HG02759 (cell line): ENCODE measurements at regions not wholly inside any gene's neighbourhood (a gene's known extent, or its start where the extent isn't known, plus 50 kb on each side); places are given as distances from the start of the nearest gene placed in this dataset.

ENCODE experiments used
- ATAC-seq: cut with Tn5 transposase; IDR thresholded peaks from one replicate; pipeline ENCODE4 v1.9.1; 2021; ENCODE audit warnings: mild to moderate bottlenecking, moderate library complexity; ENCODE audit not compliant: unreplicated experiment

DNA sequence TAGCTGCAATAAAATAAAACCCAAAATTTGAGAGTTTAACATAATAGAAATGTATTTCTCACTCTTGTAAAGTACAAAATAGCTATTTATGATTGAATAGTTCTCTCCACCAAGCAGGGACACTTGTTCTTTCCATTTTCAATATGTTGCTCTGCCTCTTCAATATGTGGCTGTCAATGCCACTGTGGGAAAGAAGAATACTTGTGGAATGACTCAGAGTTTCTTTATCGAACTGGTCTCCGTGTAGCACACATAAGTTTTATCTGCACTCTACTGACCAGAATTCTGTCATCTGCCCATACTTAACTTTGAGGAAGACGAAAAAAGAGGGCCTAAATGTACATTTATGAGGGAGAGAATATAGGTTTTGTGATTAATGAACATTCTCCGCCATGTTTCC, 256.9 kb downstream of the ATXN7L3B start:
- ATAC-seq, result no peak

DNA sequence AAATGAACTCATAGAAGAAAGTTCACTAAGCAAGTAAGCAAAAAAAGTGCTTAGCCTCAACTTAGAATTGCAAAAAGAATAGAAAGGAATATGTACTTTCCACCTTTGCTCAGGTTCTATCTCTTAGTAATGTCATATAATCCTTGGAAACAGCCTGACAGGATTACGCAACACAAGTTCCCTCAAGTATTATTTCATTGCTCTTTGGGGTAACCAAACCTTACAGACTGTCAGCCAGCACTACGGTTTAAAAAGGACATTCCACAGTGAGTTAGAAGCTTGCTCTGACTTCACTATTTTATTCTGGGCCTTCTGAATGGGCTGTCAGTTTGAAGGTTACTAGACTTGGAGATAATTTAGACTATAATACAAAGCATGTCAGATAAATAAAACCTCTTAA, 264.0 kb downstream of the ATXN7L3B start:
- no peak for ATAC-seq

DNA sequence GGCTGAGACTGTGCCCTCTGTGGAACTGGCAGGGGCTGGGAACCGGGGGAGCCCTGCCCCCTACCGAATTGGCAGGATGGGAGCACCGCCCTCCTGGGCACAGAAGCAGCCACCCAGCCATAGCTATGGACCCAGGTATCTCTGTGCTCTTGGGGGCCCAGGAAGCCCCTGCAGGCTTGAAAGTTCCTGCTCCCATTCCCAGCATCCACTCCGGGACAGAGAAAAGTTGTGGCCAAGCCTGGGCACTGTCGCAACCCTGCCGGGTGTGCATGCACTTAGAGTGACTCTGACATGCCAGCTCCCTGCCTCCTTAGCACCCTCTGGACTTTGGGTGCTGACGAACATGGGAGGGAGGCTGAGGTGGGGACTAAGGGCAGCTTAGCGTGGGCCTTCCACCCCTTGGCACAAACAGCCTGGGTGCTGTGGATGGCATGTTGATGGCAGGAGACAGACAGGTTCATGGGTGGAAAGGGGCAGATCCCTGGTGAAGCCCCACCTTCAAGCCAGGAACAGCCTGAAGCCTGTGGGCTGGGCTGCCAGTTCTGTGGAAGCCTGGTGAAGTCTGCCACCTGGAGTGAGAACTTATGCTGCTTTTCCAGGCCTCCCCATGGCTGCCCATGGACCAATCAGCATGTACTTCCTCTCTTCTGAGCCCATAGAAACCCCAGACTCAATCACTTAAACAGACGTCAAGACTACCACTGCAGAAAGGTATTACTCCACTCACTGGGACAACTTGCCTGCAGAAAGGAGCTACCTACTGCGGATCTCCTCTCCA, 279.0 kb downstream of the ATXN7L3B start:
- ATAC-seq, result no peak

DNA sequence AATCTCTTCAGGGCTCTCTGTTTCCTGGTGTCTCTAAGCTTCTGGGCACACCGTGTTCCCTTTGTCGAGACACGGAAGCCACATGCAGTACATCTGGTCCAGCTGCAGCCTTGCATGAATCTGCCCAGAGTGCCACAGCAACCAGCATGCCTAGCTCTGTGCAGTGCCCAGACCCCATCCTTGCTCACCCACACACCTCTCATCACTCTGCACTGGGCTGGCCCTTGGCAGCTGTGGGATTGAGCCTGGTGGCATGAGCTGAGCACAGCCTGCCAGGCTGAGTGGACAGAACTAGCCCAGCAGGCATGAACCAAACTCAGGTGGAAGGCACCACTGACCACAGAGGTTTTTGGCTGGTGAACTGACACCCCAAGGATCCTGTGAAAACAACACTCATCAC, 279.9 kb downstream of the ATXN7L3B start:
- no peak for ATAC-seq

DNA sequence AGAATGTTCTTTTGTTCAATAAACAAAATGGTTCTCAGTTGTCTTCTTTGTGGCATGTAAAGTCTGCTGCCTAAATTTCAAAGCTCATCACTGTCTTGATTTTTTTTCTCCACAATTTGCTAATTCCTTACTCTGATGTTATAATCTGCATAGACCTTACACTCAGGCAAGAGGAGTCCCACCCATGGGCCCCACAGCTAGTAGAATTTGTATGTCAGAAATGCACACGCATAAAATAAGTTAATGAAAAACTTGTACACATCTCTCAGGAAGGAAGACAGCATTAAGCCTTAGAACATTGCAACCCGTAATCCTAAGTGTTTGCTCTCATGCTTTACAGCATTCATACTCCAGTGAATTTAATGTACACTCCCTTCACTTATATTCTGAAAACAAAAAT, 280.8 kb downstream of the ATXN7L3B start:
- ATAC-seq, result no peak

DNA sequence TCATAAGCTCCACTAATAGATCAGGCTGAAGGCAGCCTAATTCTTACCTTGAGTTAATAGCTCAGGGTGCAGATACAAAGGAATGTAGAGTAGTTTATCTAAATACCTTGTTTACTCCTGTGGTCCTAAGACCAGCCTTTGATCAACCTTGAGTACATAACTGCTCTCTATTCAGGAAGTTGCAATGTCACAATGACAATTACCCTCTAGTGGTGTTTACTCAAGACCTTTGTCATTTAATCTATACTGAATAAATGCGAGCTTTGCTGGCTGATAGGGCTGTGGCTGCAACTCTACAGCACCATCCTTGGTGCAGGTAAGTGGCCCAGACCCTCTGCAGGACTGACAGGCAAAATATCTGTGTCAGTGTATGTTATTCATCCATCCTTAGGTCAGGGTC, 282.7 kb downstream of the ATXN7L3B start:
- no peak for ATAC-seq

DNA sequence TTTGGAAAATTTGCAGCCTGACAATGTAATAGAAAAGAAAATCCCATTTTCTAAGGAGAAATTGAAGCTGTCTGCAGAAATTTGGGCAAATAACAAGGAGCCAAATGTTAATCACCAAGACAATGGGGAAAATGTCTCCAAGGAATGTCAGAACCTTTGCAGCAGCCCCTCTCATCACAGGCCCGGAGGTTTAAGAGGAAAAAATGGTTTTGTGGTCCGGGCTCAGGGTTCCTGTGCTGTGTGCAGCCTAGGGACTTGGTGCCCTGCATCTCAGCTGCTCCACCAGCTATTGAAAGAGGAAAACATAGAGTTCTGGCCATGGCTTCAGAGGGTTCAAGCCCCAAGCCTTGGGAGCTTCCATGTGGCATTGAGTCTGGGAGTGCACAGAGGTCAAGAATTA, 298.9 kb downstream of the ATXN7L3B start:
- no peak for ATAC-seq

DNA sequence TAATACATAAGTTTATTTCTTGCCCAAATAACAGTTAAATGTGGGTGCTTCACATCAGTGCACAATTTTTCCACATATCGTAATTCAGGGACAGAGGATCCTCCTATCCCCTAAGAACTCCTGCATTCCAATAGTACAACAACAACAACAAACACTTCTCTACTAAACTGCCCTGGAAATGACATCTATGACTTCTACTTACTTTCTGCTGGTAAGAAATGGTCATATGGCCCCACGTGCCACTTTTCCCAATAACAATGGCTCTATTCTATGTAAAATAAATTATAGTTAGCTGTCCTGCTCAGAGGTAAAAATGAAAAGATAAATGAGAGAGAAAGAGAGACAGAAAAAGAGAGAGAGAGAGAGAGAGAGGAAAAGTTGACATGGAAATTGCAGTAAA, 308.5 kb downstream of the ATXN7L3B start:
- ATAC-seq, result no peak

DNA sequence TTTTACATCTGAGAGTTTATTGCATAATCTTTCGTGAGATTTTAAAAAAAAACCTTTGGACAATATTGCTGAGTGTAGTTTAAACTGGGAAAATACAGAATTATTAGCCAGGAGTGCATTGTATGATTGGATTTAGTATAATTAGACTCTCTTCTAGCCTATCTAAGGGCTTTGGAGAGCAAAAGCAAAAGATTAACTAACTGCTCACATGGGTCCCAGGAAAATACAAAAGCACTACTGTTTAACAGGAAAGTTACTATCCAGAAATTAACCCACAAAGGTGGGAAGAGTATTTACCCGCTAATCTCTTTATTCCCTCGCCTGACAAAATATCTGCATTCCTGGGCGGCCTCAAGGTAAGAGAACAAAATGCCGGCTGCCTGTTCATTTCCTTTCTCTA, 309.5 kb downstream of the ATXN7L3B start:
- no peak for ATAC-seq

DNA sequence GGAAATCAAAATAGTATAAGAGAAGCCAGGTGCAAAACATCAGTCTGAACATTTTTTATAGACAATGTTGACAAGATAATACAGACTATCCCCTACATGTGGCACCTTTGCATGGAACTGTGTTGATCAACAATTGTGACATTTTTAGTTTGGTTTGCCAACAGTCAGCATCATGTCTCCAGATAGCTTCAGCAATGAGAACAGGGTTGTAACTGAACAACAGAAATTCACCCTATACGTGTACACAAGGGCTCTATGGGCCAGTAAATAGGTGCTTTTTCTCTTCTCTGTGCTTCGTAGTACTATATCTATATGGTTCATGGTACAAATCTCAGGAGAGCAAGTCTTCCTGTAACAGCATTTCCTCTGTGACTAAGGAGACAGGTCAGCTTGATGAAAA, 310.4 kb downstream of the ATXN7L3B start:
- no peak for ATAC-seq

DNA sequence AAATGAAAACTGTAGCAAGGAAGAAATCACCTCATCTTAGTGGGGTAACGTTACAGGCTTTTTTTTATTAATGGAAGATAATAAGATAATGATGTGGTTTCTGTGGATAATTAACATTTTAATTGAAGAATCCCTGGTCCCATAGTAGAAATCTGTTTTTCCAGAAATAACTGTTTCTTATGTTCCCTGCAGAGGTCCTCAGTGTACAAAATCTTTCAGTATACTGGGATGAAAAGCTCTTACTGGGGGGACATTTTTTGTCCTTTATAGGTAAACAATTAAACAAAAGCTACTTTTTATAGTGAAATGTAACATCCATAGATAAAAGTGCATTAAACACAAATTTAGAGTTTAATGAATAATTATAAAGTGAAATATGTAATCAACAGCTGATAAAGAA, 312.2 kb downstream of the ATXN7L3B start:
- ATAC-seq, result no peak

DNA sequence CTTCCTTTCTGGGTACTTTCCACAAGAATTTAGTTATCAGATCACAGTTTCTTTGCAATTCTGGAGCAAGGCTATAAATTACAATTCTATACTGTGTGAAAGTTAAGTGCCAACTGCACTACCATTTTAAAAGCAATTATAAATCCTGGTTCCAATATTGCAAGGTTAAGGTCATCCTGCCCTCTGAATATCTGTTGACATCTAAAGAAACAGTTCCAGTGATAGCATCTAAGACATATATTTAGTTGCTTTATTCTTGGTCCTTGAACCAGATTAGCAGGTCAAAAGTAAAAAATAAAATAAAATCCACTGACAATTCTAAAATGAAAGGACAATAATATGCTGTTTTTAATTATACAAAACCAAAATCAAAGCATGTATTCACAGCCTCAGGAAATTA, 334.2 kb downstream of the ATXN7L3B start:
- no peak for ATAC-seq

DNA sequence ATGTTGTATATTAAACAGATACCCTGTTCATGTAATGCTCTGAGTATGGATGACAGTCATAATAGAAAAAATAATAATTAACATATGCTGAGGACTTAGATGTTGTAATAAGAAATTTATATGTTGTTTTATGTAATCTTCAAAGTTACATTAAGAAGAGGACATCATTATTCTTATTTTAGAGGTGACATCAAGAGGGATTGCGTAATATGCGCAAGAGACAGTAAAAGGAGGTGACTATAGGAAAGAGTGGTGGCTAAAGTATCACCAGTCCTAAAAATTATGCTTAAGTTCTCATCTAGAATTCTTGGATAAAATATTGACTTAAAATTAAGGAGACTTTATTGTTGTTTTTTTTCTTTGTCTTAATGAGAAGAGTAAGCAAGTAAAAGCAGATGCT, 323.9 kb downstream of the KCNC2 start:
- ATAC-seq, result no peak

DNA sequence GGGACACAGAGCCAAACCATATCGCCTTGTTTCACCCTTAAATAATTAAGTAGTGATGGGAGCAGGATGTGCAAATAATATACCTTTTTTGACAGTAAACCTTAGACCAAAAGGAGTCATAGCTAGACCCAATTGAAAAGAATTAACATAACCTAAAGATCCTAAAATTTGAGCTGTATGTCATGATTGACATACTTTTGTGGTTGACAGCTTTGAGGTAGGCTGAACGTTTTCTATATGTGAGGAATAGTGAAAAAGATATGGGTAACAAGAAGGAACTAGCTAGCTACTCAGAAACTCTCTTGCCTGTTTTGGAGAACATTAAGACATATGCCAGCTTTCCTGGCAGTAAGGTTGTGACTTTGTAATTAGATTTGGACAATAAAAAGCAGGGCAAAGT, 320.6 kb downstream of the KCNC2 start:
- no peak for ATAC-seq

DNA sequence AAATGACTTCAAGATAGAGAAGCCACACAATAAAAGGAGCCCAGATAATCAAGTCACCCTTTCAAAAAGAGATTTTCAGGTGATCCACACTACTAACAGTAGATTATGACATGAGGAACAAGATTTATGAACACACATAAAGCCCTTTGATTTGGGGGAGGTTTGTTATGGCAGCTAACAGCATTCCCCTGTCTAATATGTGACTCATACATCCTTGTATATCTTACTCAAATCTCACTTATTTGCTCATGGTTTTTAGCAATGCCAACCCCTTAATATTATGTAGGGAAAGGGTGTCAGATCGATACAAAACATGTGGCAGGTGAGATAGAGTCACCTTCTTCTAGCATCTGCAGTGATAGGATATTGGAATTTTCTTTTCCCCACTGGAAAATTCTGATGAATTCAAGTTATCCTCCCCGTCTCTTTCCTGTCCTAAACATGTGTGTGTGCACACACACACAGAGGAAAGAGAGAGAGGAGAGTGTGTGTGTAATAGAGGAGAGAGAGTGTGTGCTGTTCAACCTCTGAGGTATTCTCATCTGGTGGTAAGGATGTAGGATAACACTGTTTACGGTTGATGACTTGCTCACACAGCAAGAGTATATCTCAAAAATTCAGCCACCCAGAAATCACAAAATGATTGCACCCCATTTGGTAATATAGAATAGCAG, 319.9 kb downstream of the KCNC2 start:
- ATAC-seq, result peak; percentile 68

DNA sequence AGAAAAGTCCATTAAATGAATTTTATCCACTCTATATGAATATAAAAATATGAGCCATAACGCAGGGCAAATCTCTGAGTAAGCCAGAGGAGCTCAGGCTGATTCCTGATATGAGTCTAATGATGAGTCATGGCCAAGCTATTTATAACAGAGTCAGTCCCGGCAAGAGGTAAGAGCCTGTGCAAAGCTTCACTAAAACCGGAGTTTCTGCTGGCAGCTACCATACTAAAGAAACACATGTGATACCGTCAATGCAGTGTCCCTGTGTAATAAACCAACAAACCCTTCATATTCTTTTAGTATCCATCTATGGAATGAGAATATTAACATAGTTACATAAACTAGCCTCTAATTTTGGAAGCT, 319.4 kb downstream of the KCNC2 start:
- peak; percentile 96 for ATAC-seq

DNA sequence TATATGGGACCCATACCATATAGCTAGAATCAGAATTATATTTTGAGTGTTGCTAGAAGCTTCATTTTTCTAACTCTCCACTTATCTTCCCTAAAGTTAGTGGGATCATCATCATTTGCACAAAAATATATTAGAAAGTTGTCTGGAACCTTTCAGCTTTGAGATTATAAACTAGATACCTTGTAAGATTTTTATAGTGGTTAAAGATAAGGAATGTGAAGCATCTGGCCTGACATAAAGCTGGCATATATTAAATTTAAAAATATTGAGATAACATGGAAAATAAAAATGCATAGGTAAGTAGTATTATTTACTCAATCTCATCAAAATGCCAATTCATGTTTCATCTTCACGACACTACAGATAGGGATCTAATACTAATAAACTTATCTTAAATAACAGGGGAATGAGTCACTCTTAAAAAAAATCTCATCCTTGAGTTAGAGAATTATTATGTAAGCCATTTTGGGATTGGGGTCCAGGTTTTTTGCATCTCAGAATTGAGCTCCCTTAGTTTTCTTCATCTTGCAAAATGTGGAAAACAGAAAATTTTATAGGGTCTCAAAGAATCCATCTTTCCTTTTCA, 318.5 kb downstream of the KCNC2 start:
- no peak for ATAC-seq

DNA sequence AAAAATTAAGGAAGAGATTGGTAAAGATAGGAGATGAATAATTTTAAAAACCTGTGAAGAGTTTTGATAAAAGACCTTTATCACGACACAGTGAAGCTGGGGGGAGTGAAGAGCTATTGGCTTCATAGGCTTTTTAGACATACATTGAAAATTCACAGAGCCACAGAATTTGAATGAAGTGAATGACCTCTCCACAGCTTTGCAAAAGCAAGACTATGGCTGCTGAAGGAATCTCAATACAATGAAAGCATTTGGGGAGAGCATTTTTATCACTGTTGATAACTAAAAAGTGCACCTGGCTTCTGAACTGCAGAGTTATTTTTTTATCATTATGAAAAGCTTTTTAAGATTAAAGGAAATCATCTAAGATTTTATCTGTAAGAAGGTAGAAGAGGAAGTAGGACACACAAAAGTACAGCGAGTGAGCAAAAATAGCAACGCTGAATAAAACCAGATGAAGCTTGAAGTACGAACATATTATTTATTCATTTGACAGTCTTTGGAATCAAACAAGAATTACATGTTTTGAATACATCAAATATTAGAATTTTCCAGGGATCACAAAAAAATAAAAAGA, 317.5 kb downstream of the KCNC2 start:
- ATAC-seq, result no peak

DNA sequence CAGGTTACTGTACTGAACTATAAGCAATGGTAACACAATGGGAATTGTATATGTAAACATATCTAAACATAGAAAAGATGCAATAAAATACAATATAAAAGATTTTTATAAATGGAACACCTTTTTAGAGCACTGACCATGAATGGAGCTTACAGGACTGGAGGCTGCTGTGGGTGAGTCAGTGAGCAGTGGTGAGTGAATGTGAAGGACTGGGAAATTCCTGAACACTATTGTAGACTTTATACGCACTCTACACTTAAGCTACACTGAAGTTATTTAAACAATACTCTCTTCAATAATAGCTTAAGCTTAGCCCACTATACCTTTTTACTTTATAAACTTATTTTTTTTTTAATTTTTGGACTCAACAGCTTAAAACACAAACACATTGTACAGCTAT, 313.5 kb downstream of the KCNC2 start:
- ATAC-seq, result no peak

DNA sequence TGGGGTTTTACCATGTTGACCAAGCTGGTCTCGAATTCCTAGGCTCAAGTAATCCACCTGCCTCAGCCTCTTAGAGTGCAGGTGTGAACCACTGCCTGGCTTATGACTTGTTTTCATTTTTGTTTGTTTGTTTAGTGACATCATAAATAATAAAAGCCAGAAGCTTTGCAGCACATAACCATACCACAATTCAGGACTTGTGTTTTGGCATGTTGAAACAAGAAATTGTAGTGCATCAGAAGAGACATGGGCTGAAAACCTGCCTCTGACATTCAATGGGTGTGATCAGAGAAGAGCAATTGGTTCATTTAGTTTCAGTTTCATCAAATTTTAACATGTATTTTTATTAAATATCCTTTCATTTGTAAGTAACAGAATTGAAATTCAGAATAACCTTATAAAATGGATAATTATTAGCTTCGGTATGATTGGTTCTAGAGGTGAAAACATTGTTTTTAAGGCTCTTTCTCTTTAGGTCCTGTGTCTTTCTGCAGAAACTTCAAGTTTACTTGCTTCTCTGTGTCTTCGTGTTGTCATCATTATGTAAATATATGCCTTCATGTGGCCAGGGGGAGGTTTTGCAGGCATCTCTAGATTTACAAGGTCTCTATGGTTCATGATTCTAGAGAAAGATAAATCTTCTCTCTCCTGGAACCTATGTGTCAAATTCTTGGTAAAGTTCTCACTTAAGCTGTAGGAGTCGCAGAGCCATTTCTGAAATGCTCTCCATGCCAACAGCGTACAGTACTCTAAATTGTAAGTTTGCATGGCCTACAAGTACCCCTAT, 312.0 kb downstream of the KCNC2 start:
- no peak for ATAC-seq
